Lower lobe of right lung (tissue), 2 donors: ENCODE measurements at regions not wholly inside any gene's neighbourhood (a gene's known extent, or its start where the extent isn't known, plus 50 kb on each side); places are given as distances from the start of the nearest gene placed in this dataset.
"Not testable (repeated sequence)": the region's sequence is repeated elsewhere in the genome, so short reads cannot be mapped to it uniquely, and the experiment has no call there.

Source experiments
- ATAC-seq, 2 donors: fragments of 200-7000 bp; cut with Tn5 transposase; one replicate each; pipeline ENCODE4 v1.9.1; 2020 to 2022; ENCODE audit warnings: mild to moderate bottlenecking in 2 of 2, moderate library complexity in 2 of 2
- DNase-seq: peaks from one replicate; pipeline ENCODE4 v3.0.0-alpha.2; 2020
- H3K27ac ChIP-seq: fragments of 200-600 bp; one replicate; pipeline ENCODE4 v1.8.0; 2022
- H3K27me3 ChIP-seq: fragments of 200-600 bp; one replicate; pipeline ENCODE4 v1.8.0; 2022; ENCODE audit warnings: low read depth
- H3K36me3 ChIP-seq: fragments of 200-600 bp; one replicate; pipeline ENCODE4 v1.8.0; 2022; ENCODE audit warnings: mild to moderate bottlenecking
- H3K4me1 ChIP-seq: fragments of 200-600 bp; one replicate; pipeline ENCODE4 v1.8.0; 2022
- H3K4me3 ChIP-seq: fragments of 200-600 bp; one replicate; pipeline ENCODE4 v1.8.0; 2022; ENCODE audit warnings: mild to moderate bottlenecking
- H3K9me3 ChIP-seq: fragments of 200-600 bp; one replicate; pipeline ENCODE4 v1.8.0; 2022
- CTCF ChIP-seq: fragments of 200-600 bp; IDR thresholded peaks from one replicate; pipeline ENCODE4 v1.8.0; 2022; ENCODE audit warnings: antibody characterized with exemption, mild to moderate bottlenecking
- intact Hi-C: fragments of 100-400 bp; cut with DNase I; formaldehyde crosslinking; loops from one replicate; pipeline ENCODE4 v1.11.0; 2022
- donor health status: DM: no; HTN: yes; CAD: no; lungs with severe emphysema.

DNA sequence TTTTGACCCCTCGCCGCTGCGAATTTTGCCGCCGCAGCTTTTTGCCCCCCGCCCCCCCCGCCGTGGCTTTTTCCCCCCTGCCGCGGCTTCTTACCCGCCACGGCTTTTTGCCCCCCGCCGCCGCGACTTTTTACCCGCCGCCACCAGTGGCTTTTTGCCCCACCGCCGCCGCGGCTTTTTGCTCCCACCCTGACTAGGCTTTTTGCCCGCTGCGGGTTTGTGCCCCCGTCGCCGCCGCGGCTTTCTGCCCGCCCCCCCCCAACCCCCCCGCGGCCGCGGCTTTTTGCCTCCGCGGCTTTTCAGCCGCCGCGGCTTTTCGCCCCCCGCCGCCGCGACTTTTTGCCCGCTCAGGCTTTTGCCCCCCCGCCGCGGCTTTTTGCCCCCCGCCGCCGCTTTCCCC lies 598.1 kb downstream of the GOLGA6L6 start:
- Histone ChIP-seq H3K9me3 (no peaks in the 10 kb centered on the region), H3K27me3 (peaks cover 14% of the 10 kb centered on the region), H3K4me3 (no peak overlapping the region), H3K4me1 (no peaks in the 10 kb centered on the region), H3K27ac (no peak overlapping the region), H3K36me3 (no peaks in the 10 kb centered on the region)
- no peak for TF ChIP-seq CTCF
- intact Hi-C loops, result no loop called here
- no peak for ATAC-seq
- no peak for DNase-seq

- DNase-seq, H3K27me3 ChIP-seq, ATAC-seq, H3K4me1 ChIP-seq, intact Hi-C loops, H3K4me3 ChIP-seq, H3K9me3 ChIP-seq, H3K36me3 ChIP-seq, H3K27ac ChIP-seq: not testable (repeated sequence)
These were observed 638.3 kb downstream of the GOLGA6L6 start for GRCh38 chr15:19903281-19903680.

GRCh38 chr15:19902388-19902787 lies 639.2 kb downstream of the GOLGA6L6 start:
- H3K27me3 ChIP-seq, H3K9me3 ChIP-seq, H3K27ac ChIP-seq, ATAC-seq, H3K36me3 ChIP-seq, H3K4me3 ChIP-seq, intact Hi-C loops, DNase-seq, H3K4me1 ChIP-seq: not testable (repeated sequence)

- H3K4me1 ChIP-seq, ATAC-seq, H3K9me3 ChIP-seq, H3K36me3 ChIP-seq, H3K27ac ChIP-seq, intact Hi-C loops, DNase-seq, H3K27me3 ChIP-seq, H3K4me3 ChIP-seq: not testable (repeated sequence)
These were observed 640.2 kb downstream of the GOLGA6L6 start for GRCh38 chr15:19901414-19901813.

- DNase-seq (no peak), ATAC-seq (no peak)
- TF ChIP-seq CTCF, result no peak
- H3K27ac ChIP-seq, result no peak overlapping the region
- no peaks in the 10 kb centered on the region for H3K4me1 ChIP-seq
- no peaks in the 10 kb centered on the region for H3K36me3 ChIP-seq
- intact Hi-C loops, result no loop called here
- no peaks in the 10 kb centered on the region for H3K9me3 ChIP-seq
- no peaks in the 10 kb centered on the region for H3K27me3 ChIP-seq
- no peak overlapping the region for H3K4me3 ChIP-seq
These were observed 642.4 kb downstream of the GOLGA6L6 start for GRCh38 chr15:19899021-19899824.

DNA sequence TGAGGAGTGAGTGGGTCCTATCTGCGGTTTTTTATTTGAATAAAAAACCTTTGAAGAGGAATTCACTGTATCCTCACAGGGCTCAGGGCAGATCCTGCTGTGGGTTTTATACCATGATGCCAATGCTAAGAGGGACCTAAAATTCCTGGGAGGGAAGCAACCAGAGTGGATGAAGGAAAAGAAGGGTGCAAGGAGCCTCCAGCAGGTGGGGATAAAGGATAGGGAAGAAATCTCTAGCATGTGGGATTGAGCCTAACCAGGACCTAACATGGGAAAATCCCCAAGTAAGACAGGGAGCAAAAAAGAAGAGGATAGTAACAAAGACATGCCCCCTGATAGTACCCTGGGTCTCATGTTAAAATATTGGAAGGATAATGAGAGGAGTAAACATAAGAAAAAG lies 652.8 kb downstream of the GOLGA6L6 start:
- H3K4me1 ChIP-seq, ATAC-seq, H3K27me3 ChIP-seq, H3K9me3 ChIP-seq, intact Hi-C loops, H3K4me3 ChIP-seq, DNase-seq, H3K27ac ChIP-seq, H3K36me3 ChIP-seq: not testable (repeated sequence)

DNA sequence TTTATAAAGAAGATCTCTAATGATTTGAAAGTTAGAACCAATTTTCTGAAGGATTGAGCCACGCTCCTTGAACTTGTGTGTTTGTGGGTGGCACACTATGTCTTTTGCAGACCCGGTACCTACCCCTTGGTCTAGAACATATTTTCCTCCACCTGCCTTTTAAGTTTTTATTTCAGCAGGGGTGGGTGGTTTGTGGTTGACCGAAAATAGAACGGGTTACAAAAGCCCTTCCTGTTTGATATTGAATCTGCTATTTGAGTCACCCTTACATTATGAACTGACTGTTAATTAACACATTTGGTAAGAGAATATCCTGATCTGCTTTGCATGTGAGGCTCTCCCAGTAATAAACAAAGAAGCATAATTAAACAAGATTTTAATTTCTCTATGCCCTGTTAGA lies 697.5 kb downstream of the GOLGA6L6 start:
- ATAC-seq, intact Hi-C loops: not testable (repeated sequence)

More for the DNA sequence above, 697.5 kb downstream of the GOLGA6L6 start:
- not testable (repeated sequence) for H3K4me1 ChIP-seq, H3K9me3 ChIP-seq, DNase-seq, H3K36me3 ChIP-seq, H3K27ac ChIP-seq, H3K4me3 ChIP-seq, H3K27me3 ChIP-seq
